GM19023 (cell line): ENCODE measurements at regions not wholly inside any gene's neighbourhood (a gene's known extent, or its start where the extent isn't known, plus 50 kb on each side); places are given as distances from the start of the nearest gene placed in this dataset.
"Not testable (repeated sequence)": the region's sequence is repeated elsewhere in the genome, so short reads cannot be mapped to it uniquely, and the experiment has no call there.

ENCODE experiments used
- ATAC-seq: cut with Tn5 transposase; IDR thresholded peaks from one replicate; pipeline ENCODE4 v1.9.1; 2021; ENCODE audit warnings: mild to moderate bottlenecking, moderate library complexity; ENCODE audit not compliant: unreplicated experiment

DNA sequence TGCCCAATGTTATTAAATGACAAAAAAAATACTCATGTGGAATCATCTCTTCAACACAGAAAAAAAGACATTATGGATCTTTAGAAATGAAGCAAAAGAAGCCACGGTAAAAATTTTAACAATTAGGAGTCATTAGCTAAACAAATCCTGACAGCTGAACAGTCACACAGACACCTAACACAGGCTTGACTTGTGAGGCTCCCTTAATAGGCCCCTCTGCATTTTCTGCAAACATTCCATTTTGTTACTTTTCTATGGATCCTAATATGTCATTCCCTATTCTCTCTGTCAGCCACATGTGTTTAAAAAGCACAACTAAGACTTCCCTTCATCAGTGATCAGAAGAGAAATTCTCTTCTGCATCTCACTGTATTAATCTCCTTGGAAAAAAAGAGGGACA is 1331.5 kb downstream of the CDH8 start:
- ATAC-seq = no peak

DNA sequence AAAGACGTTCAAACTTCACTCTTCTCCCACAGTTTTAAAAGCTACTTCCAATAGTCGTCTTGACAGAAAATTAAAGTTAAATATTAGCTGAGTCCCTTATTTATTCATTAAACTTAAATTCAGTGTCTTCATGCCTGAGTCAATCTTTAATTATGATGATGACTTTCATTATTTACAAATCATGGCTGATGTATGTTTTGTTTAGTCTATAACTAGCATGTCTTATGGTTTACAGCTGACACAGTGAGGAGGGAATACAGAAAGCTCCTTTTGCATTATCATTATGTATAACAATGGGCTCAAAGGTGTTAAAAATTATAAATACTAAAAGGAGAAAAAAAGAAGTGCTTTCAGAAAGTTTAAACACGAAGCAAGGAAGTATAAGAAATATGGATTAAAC is 1333.1 kb downstream of the CDH8 start:
- no peak for ATAC-seq

DNA sequence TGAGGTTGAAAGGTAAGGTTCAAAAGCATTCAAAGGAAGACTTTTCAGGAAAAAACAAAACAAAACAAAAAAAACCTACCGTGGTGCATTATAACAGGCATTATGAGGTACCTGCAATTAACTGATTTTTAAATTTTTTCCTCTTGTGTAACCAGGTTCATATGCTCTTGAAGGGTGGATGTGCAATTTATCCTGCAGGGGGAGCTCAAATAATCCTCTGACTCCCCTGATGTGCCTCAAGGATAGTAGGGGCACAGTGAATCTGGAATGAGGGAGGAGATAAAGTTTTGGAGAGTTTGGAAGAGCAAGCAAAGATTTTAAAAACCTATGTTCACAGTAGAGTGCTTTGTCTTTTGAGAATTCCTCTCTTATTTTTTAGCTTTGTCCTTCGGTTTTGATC is 1349.4 kb downstream of the CDH8 start:
- ATAC-seq = no peak

DNA sequence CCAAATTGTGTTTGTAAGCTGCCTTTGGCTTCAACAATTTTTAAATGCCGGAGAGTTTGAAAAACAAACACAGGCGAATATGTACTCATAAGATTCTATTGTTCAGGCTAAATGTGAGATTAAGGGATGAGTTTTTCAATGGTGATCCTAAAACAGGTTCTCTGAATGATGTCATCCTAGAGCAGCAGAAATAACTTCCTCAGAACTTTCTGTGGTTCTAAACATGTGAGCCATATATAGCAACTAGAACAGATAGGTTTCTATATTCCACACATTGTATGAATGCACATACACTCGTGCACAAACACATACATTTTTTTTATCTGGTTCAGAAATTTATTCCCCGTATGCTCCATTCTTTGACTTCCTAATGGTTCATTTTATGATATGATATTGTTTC is 1352.2 kb downstream of the CDH8 start:
- no peak for ATAC-seq

DNA sequence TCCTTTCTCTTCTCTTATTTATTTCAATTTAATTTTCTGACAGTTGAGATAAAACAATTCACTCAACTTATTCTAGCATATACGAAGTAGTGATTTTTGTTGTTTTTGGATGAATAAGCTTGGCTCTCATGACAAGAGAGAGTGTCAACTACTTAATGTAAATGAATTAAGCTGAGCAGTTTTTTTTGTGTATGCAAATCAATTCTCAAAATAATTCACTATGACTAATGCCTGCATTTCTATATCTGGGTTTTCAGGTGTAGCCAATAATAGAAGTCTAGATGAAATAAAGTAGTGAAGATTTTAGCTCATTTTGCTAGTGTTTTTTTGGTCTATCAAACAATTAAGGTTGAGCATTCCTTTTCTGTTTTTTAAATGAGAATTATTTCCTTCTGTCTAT is 1354.0 kb downstream of the CDH8 start:
- no peak for ATAC-seq

DNA sequence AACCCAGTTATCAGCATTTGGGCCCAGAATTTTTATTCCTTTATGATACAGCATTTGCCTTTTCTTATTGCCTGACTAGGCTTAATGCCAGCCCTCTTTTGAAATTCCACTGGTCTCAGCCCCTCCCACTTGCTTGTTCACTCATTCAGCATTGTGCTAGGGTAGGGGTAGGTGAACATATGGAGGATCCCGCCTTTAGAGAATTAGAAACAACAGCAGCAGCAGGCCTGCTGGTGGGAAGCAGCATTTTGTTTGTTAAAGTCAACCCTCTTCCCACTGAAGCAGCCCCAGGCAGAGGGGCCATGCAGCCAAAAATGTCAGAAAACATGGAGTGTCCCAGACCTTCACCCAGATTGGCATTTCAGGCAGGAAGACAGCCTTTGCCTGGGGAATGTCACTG is 1355.2 kb downstream of the CDH8 start:
- no peak for ATAC-seq

DNA sequence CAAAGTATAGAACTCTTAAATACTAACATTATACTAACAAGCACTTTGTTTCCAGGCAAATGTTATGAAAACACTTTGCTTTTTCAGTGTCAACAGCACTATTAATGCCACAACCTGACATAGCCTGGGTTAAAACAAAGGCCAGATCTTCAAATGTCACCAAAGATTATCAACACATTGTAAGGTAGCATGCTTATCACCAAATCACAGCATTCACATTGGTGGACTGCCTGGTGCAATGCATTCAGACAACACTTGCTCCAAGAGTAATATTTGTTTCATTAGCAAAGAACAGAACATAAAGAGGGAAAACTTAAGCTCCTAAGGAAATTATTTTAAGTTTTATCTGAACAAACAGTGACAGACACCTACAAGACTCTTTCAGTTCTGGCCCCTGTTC is 1361.2 kb downstream of the CDH8 start:
- no peak for ATAC-seq

DNA sequence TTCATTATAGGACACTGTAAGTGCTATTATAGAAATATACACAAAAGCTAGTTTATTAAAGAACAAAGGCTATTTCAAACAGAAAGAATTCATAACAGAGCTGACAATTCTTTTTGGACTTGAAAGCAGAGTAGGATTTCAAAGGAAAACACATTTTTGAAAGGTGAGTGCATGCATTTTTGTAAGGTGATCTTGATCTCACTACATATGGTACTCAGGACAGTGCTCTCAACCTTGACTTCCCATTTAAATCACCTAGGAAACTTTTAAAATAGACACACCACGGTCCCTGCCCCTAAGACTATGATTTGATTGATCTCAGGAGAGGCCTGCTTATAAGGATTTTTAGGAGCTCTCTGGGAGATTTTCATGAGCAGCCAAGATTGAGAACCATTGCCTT is 1362.0 kb downstream of the CDH8 start:
- no peak for ATAC-seq

DNA sequence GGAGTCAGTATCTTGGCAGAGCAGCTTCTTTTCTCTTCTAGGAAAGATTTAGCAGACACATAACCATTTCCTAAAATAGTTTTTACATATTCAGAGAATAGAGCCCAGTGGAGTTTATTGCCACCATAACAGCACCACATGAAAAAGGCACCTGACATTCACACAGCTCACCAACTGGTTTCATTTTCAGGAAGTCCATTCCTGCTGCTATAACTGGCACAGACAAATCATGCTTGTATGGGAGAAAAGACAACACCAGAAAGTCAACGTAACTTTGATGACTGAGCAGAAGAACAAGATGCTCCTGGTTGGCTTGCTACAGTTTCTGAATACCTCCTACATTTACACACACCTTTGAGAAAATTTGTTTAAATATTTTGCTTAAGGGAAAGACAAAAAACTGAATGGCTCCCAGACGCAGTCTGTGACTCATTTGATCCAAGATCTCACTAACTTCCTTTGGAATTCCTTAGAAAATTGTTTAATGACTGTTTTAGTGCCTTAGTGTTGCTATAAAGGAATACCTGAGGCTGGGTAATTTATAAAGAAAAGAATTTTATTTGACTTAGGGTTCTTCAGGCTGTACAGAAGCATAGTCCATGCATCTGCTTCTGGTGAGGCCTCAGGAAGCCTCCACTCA is 1380.6 kb downstream of the CDH8 start:
- ATAC-seq = no peak

DNA sequence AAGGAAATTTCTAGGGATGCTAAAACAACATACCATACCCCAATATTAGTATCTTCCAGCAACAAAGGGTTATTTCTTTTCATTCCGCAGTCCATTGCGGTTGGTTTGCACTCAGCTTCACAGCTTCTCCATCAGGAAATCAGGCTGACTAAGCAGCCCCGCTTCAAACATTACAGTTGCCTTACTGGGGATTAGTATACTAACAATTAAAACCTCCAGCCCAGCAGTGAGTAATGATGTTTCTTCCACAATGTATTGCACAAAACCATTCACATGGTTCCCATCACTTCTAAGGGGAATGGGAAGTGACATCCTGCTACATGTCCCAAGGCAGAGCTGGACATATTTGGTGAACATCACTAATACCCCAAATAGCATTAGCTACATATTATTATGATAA is 1384.9 kb downstream of the CDH8 start:
- no peak for ATAC-seq

DNA sequence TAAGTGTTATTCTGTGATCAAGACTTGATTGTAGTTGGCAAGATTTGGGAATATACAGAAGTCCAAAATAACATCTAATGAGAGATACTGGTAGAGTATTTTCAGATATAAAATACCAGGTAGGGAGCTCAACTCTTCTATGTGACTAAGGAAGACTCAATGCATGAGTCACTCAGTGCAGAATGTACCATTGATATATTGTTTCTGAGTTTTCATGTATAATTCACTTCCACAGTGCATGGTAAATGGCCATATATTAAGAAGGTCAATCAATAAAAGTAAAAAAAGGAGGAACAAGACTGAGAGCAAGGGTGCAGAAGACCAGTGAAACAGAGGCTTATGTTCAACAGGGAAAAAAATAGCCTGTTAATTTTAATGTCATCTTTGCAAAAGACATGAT is 1387.9 kb downstream of the CDH8 start:
- no peak for ATAC-seq

DNA sequence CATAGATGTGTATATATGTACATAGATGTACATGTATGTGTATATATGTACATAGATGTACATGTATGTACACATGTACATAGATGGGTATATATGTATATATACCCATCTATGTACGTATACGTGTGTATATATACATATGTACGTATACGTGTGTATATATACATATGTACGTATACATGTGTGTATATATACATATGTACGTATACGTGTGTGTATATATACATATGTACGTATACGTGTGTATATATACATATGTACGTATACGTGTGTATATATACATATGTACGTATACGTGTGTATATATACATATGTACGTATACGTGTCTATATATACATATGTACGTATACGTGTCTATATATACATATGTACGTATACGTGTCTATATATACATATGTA is 1388.8 kb downstream of the CDH8 start:
- not testable (repeated sequence) for ATAC-seq

DNA sequence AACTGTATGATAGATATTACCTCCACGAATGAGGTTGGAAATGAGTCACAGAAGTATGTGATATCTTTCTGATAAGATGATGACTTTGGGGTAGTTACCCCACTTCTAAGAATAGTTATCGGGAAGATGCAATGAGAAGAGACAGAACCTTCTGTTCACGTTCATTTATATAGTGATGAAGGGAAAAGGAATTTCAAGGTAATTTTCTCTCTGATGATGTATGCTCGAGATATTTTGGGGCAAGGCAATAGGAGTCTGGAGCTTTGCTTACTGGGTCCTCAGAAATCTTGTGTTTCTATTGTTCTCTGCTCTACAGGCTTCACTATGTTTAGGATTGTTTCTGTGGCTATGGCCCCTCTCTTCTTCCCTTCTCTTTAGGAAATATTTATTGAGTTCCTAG is 1389.6 kb downstream of the CDH8 start:
- ATAC-seq = no peak

DNA sequence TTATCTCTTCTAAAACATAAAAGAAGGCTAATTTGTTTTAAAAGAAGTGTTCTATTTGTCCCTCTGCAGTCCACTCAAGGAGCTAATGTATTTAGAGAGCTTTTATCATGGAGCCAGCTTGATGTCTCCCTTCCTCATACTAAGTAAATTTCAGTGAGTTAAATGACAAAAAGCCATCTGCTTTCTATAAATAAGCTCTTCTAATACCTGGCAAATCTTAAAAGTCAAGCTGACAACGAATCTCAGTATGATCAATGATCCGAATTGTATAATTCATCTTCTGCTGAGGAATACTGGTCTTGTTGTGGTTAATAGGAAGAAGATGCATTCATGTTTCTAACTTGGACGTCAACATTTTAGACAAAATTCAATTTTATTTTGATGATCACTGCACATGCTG is 1390.7 kb downstream of the CDH8 start:
- ATAC-seq = no peak

DNA sequence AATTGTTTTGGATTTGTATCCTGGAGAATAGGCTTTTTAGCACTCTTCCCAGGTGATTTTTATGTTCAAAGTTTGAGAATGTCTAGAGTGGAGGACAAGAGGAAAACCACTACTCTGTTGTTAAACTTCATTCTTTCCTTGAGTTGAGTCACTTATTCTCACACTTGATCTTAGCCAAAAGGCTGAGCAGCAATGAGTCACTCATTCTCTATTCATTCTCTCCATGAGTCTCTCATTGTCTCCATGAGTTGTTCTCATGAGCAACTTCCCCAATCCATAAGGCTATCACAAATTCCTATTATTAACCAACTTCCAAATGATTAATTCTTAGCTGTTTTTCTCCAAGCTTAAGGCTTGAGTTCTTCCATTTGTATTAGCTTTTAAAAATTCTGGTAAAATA is 1393.3 kb downstream of the CDH8 start:
- ATAC-seq = no peak

DNA sequence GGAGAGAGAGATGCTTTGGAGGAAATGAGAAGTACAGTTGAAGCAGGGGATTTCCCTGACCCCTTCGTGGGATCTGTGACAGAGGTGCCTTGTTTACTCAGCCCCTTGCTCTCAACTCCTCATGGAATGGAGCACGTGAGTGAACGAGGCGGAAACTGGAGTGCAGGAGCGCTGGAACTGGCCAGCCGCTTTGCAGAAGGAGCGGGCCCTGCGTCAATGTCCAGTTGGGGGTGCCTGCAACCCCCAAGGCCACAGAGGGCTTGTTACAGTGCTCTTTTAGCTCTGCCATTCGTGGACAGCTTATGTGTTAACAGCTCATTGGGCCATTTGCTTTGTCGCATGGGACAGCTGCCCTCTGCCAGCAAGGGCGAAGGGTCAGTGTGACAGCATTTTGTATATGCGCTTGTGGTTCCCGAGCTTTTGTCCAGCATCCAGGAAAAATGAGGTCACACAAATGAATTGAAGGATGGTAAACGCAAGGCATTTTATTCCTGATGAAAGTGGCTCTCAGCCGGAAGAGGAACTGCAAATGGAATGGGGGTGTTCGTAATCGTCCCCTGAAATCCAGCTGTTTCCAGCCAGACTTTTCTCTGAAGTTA is 1395.1 kb downstream of the CDH8 start:
- ATAC-seq = no peak

DNA sequence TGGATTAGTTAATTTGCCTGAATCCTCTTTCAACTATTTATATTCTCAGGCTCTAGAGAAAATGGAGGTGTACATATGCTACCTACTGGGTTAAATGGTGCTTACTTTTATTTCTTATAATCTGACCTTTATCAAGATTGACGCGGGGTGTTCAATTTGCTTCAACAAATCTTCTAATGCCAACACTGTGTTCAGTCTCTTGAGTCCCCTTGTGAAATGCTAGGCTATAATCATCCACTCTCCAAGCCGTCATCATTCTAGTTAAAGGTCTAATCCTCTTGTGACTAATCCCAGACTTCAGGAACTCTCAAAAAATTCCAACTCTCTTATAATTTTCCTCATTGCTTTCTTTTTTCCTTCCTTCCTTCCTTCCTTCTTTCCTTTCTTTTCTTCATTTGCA is 1396.2 kb downstream of the CDH8 start:
- ATAC-seq = no peak

DNA sequence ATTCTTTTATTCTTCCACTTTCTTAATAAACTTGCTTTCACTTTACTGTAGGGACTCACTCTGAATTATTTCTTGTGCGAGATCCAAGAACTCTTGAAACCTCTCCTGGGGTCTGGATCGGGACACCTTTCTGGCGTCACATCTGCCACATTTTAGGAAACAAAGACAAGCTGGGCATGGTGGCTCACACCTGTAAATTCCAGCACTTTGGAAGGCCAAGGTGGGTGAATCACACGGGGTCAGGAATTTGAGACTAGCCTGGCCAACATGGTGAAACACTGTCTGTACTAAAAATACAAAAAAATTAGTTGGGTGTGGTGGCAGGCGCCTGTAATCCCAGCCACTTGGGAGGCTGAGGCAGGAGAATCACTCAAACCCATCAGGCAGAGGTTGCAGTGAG is 1399.6 kb downstream of the CDH8 start:
- not testable (repeated sequence) for ATAC-seq

DNA sequence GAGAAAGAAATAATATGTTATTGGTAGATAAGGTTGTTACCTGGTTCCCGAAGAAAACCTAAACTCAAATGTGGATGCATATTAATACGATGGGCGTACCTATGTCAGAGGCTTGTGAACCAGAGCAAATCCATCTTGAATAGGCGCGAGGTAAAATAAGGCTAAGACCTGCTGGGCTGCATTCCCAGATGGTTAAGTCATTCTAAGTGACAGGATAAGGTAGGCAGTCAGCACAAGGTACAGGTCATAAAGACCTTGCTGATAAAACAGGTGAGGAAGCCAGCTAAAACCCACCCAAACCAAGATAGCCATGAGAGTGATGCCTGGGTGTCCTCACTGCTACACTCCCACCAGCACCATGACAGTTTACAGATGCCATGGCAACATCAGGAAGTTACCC is 1400.1 kb downstream of the CDH8 start:
- no peak for ATAC-seq

DNA sequence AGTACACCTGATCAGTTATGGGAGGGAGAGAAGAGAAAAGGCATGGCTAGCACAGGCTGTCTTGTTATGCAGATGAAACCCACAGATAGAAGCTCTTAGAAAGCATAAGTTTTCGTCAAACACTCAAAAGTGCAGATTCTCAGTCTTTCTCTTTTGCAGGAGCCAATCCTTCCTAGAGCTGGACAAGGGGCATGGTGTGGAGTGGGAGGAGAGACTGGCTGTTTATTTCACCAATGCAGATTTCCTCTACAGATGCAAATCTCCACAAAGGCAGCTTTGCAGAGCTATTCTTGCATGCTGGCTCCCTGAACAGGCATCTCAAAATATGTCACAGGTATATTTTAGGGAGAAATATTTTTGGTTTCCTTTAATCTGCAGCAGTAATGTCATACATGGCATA is 1400.7 kb downstream of the CDH8 start:
- no peak for ATAC-seq

DNA sequence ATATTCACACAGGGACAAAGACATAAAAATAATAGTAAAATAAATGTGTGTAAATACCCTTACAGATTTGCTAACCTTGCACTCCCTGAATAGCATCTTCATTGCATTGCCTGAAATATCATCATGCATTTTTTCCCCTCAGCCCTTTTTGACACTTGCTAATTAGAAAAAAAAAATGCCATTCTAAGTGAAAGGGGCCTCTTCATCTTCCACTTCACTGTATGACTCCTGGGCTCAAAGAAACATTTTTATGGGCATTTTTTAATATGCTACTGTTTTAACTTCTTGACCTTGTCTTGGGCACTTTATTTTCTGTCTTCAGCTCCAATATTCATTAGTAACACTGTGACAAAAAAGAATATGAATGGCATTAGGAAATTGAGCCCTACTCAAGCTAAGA is 1424.4 kb downstream of the CDH8 start:
- no peak for ATAC-seq

DNA sequence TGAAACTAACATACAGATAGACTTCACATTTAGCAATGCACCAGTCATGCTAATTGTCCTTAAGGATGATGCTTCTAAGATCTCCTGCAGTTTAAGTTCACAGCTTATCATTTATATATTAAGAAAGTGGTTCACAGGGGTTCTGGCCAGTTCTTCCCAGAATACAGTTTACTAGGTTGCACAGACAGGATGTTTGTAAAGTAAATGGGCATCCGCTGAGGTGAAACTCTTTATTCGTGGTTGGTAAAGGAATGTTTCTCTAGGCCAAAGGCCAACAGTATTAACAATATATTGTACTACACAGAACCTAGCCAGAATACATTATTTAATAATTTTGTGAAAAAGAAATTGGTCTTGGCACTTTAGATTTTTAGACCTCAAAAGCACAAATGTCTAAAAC is 1427.3 kb downstream of the CDH8 start:
- ATAC-seq = no peak

DNA sequence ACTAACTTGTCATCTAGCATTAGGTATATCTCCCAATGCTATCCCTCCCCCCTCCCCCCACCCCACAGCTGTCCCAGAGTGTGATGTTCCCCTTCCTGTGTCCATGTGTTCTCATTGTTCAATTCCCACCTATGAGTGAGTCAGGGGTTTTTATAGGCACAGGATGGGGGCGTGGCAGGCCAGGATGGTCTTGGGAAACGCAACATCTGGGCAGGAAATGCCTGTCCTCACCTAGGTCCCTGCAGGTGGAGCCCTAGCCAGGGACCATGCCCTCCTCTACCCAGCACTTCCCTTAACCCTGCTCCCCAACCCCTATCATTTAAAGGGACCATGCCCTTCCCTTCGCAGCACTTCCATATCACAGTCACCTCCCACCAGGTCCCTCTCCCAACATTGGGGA is 1430.6 kb downstream of the CDH8 start:
- ATAC-seq = not testable (repeated sequence)
